Inflammatory macrophage (primary cell): ENCODE measurements at regions not wholly inside any gene's neighbourhood (a gene's known extent, or its start where the extent isn't known, plus 50 kb on each side); places are given as distances from the start of the nearest gene placed in this dataset.
A peak's percentile ranks its signal among the peaks of the same experiment; 100 is the strongest.

ENCODE experiments used
- DNase-seq, 2 donors: peaks; one replicate each; pipeline ENCODE4 v3.0.0-alpha.2; 2020 to 2022

DNA sequence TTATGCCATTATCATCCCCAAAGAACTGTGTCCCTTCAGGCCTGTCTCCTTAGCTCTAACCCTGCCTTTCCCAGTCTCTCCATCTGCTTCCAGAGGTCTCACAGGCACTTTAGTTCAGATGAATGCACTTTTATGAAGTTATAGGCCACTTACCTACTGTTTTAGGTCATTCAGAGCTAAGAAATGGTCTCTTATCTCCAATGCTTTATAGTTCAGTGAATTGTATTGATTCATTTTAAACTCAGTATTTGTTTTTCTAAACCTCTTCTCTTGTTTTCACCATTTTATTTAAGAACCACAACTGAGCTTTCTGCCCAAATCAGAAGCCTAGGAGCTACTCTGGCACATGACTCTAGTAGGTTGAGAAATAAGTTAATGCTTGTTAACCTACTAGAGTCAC, 197.5 kb upstream of the ATP2B1 start:
- DNase-seq = no peak

DNA sequence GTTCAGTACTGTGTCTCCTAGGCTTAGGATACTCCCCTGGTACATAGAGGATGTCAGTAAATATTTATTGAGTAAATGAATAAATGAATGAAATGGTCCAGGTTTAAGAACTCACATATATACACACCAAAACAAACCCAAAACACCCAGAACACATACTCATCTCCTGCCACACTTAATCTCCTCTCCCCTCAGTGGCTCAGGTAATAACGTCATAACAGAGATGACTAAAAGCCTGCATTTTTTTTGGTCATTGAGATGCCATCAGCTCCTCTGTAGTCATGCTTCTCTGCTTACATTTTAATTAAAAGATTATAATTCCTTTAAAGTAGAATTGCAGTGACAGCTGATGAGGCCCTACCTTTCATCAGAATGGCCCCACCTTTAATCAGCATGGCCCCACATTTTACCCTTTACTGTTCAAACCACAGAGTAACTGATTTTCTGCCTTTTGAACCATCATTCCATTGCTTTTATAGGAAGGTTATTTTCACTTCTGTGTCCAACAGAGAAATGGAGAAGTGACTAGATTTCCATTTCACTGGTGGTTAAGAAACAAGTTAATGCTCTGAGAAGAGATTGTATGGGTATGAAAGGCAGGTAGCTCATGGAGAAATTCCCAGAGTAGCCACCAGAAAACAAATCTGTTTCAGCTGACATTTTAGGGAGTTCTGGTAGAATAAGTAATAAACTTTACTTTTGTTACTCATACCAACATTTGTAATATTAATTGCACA, 193.4 kb upstream of the ATP2B1 start:
- DNase-seq = peak in 1 of 2 donors; percentile 27

DNA sequence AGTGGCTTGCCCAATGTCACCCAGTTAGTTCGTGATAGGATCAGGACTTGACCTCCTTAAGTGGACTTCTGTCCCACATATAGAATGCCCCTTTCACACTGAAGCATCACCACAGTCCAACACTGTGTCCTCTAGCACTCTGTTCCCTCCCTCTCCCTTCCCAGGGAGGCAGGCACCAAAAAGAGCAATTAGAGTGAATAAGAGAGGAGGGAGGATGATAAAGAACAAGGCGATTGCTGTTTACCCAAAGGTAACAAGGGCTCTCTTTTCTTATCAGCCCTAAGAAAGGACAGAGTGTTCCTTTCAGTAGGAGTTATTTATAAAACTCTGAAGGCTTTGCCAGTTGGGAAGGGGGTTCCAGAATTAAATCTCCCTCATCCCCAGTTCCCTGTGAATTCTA, 192.7 kb upstream of the ATP2B1 start:
- no peak for DNase-seq

DNA sequence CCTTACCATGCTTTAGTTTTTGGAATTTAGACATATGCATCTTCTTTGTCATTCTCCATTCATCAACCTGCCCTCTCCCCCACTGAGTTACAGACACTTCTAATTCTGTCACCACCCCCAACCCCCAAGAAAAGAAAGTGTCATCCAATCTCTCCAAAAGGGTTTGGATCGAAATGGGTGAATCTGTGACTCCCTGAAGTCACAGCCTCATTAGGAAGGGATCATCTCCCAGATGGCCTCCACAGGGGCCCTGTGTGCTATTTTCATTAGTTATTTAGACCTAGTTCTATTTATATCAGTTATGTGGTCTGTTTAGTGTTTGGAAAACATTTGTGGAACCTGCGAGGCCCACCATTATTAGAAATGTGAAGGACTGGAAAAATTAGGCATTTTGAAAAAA, 191.0 kb upstream of the ATP2B1 start:
- DNase-seq = no peak

DNA sequence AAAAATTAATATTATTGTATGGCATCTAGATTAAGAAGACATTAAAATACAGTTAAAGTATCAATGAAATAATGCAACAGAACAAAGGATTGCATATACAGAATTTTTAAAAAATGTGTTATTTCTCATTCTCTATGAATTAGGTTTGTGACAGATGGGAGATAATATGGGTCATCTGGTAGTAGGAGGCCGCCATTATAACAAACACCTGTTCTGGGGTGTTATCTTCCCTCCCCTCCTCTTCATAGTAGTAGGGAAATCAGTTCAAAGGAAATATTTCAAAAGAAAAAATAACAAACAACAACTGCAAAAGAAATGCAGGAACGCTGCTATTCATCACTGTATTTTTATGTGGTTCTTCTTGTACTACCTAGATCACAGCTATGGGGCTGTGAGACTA, 187.0 kb upstream of the ATP2B1 start:
- DNase-seq = no peak

DNA sequence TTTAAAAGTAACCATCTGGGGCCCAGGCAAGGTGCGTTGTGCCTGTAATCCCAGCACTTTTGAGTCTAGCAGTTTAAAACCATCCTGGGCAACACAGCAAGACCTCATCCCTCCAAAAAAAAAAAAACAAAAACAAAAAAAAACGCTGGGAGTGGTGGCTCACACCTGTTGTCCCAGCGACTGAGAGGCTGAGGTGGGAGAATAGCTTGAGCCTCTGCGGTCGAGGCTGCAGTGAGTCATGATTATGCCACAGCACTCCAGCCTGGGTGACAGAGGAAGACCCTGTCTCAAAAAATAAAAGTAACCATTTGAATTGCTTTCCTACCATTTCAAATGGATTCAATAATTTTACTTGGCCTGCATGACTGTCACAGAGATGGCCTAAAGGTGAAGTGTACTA, 186.5 kb upstream of the ATP2B1 start:
- no peak for DNase-seq

DNA sequence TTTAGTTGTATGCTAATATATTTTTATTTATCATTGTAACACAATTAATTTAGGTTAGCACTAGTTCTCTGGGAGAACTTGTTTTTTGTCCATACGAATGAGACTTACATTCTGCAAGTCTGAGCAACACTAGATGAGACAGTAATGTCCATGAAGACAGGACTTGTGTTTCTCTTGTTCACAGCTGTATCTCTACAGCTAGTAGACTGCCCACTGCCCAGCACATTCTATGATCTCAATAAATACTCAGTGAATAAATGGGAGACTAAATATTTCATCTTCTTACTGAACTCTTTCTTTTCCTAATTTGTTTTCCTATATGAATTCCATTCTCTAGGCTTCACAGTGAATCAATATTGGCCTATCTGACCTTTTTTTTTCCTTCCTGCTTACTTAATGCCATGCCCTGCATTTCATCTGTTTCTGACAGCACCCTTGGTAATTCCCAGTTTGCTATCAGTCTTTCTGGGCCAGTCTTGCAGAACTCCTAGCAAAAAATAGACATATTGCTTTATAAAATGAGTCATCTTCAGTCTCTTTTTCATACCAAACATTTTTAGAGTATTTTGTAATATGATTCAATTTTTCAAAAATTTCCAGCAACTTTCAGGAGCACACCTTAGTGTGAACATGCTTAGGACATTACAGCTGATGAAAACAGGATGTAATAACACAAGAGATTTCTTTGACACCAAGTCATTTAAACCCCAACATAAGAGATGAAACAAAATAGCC, 185.5 kb upstream of the ATP2B1 start:
- no peak for DNase-seq

DNA sequence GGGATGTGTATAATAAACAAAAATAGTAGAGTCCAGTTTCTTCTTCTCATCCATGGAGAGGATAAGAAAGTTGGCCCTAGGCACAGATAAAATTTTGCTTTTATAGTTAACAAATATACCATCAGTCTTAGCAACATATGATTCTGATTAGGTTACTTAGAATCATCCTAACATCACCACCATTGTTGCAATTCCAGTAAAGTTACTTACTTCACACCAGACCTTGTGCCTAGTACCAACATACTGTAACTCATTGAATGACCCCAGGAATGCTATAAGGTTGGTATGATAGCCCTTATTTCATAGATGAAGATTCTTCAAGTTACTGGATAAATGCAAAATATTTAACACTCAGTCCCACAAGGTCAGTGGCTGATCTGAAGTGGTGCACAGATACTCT, 183.8 kb upstream of the ATP2B1 start:
- DNase-seq = no peak

DNA sequence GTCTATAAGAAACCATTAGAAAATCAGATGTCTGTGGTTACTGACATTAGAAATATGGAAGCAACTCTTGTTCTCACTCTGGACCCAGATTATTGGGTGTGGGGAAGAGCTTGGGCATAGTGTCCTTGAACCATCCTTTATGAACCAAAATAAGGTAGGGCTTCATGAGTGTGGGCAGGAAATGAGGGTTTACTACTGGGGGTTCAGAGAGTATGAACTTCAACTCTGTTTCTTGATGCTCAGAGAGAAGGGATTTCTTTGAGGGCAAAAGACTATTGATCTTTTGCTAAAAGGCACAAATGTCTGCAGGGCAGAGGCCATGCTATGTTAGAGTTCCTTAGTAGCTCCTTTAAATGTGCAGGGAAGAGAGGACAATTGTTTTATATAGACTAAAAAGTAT, 183.3 kb upstream of the ATP2B1 start:
- no peak for DNase-seq

DNA sequence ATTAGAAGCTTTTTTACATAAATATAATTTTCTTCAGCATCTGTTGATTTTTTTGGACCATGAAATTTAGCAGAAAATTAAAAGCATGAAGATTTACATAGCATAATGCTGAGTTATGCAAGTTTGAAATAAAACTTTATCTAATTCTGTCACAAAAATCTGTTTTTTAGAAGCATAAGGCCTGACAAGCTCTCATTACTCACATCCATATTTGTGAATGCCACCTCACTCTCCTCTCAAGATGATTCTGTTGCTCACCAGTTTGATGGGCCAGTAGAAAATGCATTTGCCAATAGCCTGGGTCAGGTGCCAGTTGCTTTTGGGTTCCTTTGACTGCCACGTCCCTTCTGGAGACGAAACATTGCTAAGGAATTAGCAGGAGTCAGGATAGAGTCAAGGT, 181.5 kb upstream of the ATP2B1 start:
- no peak for DNase-seq

DNA sequence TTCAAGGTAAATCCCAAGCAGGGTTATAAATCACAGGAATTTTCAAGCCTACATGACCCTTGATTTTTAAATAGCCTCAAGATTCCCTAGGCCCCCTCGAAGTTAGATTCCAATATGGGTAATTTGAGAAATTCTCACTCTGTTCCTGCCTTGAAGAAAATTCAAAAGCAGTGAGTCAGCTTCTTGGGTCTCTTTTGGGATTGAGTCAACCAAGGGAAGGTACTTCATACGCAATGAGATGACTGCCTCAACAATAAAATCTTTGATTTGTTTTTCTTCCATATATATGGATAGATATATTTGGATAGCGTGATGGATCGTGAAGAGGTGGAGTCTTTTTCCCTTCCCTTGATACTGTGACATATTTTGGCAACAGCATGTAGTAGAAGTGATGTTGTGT, 180.4 kb upstream of the ATP2B1 start:
- no peak for DNase-seq

DNA sequence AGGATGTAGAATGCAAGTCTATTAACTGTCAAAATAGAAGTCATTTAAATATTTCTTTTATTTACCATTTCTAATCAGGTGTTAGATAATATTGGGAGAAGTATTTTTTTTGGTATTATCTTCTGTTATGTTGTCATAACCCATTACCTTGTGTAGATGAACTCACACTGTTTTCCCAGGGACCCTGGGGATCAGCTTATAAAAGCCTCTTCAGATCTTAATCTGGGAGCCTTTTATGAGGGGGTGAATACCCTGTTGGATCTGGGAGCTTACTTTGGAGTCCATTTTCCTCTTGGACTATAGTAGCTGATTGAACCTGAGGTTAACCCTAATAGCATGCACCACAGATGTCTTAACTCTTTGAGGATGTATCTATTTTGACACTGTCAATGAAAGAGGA, 176.3 kb upstream of the ATP2B1 start:
- DNase-seq = no peak

DNA sequence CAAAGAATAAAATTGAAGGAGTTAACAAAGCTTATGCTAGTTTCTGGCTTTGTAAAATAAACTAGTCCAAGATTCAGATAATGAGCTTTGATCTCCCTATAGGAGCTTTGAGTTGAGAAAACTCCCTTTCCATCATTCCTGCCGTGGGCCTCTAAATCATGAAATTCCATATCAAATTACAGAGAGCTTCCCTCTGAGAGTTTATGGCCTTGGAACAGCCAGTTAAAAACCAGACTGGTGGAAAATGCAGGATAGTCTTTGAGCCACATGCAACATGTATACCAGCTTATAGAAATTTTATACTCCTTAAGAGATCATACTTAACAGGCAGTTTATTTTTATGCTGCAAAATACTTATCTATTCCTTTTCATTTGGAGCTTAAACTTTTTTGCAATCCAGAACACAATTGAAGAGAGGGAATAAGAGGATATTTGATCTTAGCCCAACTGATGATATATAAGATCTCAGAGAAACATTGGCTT, 175.8 kb upstream of the ATP2B1 start:
- DNase-seq = no peak

DNA sequence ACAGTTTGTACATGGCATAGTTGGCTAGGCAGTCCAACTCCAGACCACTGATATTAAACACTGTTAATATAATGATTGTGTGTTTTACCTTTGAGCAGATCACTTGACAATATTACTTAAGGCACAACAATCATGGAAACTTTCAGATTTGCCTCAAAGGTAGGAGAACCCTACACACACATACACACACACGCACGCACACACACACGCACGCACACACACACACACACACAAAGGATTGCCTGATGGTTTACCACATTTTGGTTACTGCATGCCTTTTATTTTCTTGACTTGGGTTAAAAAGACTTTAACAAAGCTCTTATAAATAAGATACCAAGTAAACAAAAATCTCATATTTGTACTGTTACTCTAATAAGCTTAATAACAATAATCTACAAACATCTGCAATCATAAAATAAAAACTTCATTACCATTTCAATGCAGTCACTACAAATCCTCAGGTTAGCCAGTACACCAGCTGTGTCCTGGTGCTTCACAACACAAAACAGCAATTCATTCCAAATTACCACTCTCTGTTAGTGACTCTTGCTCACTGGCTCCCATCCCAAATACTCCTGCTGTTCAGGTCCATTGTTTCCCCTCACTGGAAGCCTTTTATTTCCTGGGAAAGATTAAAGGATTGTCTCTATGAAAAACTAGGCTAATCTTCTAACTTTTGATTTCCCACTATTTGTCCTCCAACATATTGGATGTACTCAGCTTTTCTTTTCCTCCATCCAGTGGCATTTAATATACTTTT, 175.2 kb upstream of the ATP2B1 start:
- no peak for DNase-seq

DNA sequence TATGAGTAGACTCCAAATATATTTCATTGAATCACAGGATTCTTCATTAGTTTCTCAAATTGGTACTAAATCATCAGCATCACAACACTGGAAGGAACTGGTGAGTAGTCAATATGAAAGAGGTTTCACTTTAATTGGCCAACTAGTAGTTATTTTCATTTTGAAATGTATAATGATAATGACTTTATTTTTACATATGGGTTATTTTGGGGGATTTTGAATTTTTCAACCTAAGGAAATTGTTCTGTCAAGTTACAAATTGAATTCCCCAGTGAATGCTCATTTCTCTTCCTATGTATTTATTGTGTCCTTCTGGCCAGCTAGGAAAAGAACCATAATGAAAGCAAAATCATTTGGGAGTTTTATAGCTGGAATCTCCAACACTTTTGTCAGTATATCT, 174.2 kb upstream of the ATP2B1 start:
- DNase-seq = no peak

DNA sequence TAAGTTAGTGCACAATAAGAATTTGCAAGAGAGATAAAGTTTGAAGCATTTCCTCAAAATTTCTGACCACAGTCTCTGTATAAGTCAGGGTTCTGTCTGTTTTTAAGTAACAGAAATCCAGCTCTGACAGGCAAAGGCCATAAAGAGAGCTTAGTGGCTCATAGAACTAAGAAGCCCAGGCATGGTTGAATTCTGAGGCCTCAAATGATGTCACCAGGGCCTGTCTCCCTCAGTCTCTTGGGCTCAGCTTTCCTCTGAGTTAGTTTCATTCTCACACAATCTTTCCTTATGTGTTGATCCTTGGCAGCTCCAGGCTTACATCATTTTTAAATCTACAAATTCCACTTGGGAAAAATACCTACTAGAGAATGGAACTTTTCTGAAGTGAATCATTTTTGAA, 173.4 kb upstream of the ATP2B1 start:
- no peak for DNase-seq

DNA sequence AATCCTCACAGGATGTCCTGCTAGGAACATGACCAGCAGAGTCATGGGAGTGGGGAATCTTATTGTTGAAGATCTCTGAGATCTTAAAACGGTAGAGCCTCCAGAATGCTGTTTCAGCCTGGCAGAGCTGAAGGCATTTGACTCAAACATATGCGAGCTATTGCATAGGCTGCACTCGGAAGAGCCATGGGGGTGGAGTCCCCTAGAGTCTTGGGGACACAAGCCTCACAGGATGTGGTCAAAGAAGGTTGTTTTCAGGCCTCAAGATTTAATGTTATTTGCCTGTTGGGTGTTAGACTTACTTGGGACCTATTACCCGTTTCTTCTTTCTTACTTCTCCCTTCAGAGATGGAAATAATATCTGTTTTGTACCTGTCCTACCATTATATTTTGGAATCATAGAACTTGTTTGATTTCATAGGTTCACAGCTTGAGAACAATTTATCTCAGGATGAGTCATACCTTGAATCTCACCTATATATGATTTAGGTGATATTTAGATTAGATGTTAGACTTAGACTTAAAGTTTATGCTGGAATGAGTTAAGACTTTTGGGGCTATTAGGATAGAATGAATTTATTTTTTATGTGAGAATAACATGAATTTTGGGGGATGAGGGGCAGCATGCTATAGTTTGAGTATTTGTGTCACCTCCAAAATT, 172.2 kb upstream of the ATP2B1 start:
- DNase-seq = peak in 1 of 2 donors; percentile 62

DNA sequence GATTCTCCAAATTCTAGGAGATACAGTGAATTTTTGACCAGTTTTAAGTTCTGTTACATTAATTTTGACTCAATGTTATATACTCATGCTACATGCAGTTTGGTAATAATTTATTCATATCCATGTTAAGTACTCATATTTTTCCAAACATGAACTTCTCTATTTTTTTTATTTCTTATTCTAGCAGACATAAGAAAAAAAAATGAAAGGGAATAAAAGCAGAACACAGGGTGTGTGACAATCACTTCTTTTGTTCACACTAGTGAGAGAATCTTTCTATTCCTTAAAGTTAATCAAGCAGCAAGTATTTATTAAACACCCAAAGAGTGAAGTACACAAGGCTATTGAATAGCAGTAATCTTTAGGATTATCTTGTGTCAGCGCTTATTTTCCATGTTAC, 171.1 kb upstream of the ATP2B1 start:
- DNase-seq = peak in 1 of 2 donors; percentile 47

DNA sequence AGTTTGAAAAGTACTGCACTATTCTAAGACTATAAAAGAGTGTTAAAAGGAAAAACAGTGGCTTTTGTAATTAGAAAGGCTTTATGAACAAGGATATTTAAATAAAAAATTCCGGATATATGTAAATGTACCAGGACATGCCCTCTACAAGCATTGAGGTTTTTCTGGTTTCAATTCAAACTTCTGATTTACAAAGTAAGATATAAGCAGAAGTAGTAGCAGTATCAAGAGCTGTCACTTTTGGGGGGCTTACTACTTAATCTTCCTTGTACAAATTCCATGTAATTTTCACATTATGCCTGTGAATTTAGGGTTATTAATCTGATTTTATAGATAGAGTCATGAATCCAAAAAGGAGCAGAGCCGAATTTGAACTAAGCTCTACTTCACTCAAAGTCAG, 170.3 kb upstream of the ATP2B1 start:
- no peak for DNase-seq

DNA sequence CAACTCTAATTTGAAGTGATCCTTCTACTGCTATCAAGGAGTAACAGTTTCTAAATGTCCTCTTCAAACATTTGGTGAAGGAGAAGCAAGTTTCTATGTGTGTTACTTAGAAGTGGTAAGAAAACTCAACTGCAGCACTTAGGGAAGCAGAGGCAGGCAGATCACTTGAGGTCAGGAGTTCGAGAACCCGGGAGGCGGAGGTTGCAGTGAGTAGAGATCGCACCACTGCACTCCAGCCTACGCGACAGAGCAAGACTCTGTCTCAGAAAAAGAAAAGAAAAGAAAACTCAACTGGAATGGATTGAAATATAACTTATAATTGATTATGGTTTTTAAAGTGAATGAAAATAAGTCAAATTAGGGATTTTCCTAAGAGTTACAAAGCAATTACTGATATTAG, 169.7 kb upstream of the ATP2B1 start:
- no peak for DNase-seq

DNA sequence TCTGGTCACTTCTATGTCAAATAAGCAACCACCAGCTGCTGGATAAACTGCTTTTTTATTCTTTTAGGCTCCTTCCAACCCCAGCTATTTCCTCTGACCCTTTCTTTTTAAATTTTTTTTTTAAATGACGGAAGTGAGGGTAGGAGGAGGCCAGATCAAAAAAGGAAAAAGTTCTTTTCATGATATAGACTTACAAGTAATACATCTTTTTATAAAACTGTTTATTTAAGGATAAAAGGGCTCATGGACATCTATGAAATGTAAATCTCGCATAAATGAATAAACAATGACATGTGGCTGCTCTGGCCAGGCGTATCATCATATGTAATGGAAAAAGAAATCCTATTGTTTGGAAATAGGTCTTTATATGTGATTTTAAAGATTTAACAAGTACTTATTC, 169.0 kb upstream of the ATP2B1 start:
- no peak for DNase-seq

DNA sequence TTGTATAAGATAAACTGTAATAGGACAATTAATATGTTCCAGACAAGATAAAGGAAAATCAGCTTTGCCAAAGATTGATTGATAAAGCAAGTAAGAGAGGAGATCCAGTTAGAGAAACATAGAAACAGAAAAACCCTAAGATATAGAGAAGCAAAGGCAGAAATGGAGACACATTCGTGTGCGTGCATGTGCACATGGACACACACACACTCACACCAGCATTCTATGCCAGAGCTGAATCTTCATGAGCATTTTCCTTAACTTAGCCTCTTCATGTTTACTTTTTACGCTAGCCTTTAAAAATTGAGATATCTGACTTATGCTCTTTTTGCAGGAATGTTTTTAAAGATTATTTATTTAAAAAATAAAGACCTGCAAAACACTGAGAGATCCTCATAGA, 168.5 kb upstream of the ATP2B1 start:
- no peak for DNase-seq

DNA sequence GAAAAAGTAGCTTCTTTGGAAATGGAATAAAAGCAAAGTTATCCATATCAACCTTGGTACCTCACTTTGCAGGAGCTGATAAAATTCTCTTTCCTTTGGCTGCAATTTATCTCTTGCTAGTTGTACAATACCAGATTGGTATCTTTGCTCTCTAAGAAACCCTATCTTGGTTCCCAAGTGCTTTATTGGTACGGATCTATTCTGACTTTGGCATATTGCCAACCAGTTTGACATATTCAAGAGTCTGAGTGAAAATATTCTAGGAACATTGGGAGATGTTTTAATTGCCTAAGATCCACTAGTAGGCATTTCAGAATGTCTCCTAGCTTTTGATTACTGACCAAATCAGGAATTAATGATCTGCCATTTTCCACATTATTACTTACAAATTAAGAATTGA, 167.2 kb upstream of the ATP2B1 start:
- no peak for DNase-seq
